Trophoblast cell (in vitro differentiated cells and primary cell): ENCODE measurements at regions not wholly inside any gene's neighbourhood (a gene's known extent, or its start where the extent isn't known, plus 50 kb on each side); places are given as distances from the start of the nearest gene placed in this dataset.

Source experiments
- DNase-seq, 2 donors: peaks; one replicate each; pipeline ENCODE4 v3.0.0-alpha.2; 2016
- H2AFZ ChIP-seq: 2 replicates; pipeline ENCODE4 v1.6.1; 2013; ENCODE audit warnings: low read length, moderate library complexity, mild to moderate bottlenecking; ENCODE audit not compliant: insufficient read depth, poor library complexity
- H2AK5ac ChIP-seq: 2 replicates; pipeline ENCODE4 v1.6.1; 2013; ENCODE audit warnings: mild to moderate bottlenecking, low read length
- H2BK120ac ChIP-seq: 2 replicates; pipeline ENCODE4 v1.6.1; 2013; ENCODE audit warnings: low read length, mild to moderate bottlenecking, moderate library complexity; ENCODE audit not compliant: insufficient read depth, poor library complexity
- H2BK12ac ChIP-seq: 2 replicates; pipeline ENCODE4 v1.6.1; 2013; ENCODE audit warnings: mild to moderate bottlenecking, low read length, moderate library complexity
- H2BK5ac ChIP-seq: 2 replicates; pipeline ENCODE4 v1.6.1; 2013; ENCODE audit warnings: low read length, low read depth, moderate library complexity, mild to moderate bottlenecking; ENCODE audit not compliant: poor library complexity
- H3K14ac ChIP-seq: 2 replicates; pipeline ENCODE4 v1.6.1; 2013; ENCODE audit warnings: mild to moderate bottlenecking, low read length
- H3K18ac ChIP-seq: 2 replicates; pipeline ENCODE4 v1.6.1; 2013; ENCODE audit warnings: mild to moderate bottlenecking, low read length
- H3K23ac ChIP-seq: 2 replicates; pipeline ENCODE4 v1.6.1; 2013; ENCODE audit warnings: low read length
- H3K27ac ChIP-seq: 2 replicates; pipeline ENCODE4 v1.5.1; 2013; ENCODE audit warnings: low read depth, mild to moderate bottlenecking, inconsistent platforms, low read length, moderate library complexity
- H3K27me3 ChIP-seq: 2 replicates; pipeline ENCODE4 v1.6.1; 2013; ENCODE audit warnings: inconsistent platforms, mild to moderate bottlenecking, low read length, moderate library complexity; ENCODE audit not compliant: insufficient read depth
- H3K36me3 ChIP-seq, 2 experiments: 1 replicate in 1 of 2; 2 replicates in 1 of 2; pipeline ENCODE4 v1.6.1; 2013; ENCODE audit warnings: low read length in 2 of 2, mild to moderate bottlenecking in 2 of 2, moderate library complexity in 1 of 2; ENCODE audit not compliant: insufficient read depth in 2 of 2, control insufficient read depth in 1 of 2
- H3K4ac ChIP-seq: 2 replicates; pipeline ENCODE4 v1.6.1; 2013; ENCODE audit warnings: low read depth, mild to moderate bottlenecking, low read length, moderate library complexity
- H3K4me1 ChIP-seq, 2 experiments: 1 replicate in 1 of 2; 2 replicates in 1 of 2; pipeline ENCODE4 v1.6.1; 2013; ENCODE audit warnings: low read length in 2 of 2, mild to moderate bottlenecking in 2 of 2, moderate library complexity in 1 of 2; ENCODE audit not compliant: insufficient read depth in 2 of 2, control insufficient read depth in 1 of 2
- H3K4me2 ChIP-seq: 2 replicates; pipeline ENCODE4 v1.6.1; 2013; ENCODE audit warnings: inconsistent platforms, mild to moderate bottlenecking, low read length, moderate library complexity
- H3K4me3 ChIP-seq: 2 replicates; pipeline ENCODE4 v1.5.1; 2013; ENCODE audit warnings: mild to moderate bottlenecking, low read depth, low read length, inconsistent platforms
- H3K79me1 ChIP-seq: one replicate; pipeline ENCODE4 v1.6.1; 2013; ENCODE audit warnings: low read length
- H3K79me2 ChIP-seq: 2 replicates; pipeline ENCODE4 v1.6.1; 2013; ENCODE audit warnings: low read length, mild to moderate bottlenecking; ENCODE audit not compliant: control insufficient read depth, insufficient read depth, poor library complexity
- H3K9ac ChIP-seq: 2 replicates; pipeline ENCODE4 v1.6.1; 2013; ENCODE audit warnings: mild to moderate bottlenecking, low read length
- H3K9me3 ChIP-seq: 2 replicates; pipeline ENCODE4 v1.6.1; 2013; ENCODE audit warnings: low read depth, mild to moderate bottlenecking, control low read depth, inconsistent platforms, low read length; ENCODE audit not compliant: insufficient read depth
- H4K12ac ChIP-seq: 2 replicates; pipeline ENCODE4 v1.6.1; 2013; ENCODE audit warnings: low read depth, mild to moderate bottlenecking, low read length, moderate library complexity
- H4K8ac ChIP-seq: 2 replicates; pipeline ENCODE4 v1.6.1; 2013; ENCODE audit warnings: low read depth, mild to moderate bottlenecking, low read length, moderate library complexity
- H4K91ac ChIP-seq: one replicate; pipeline ENCODE4 v1.6.1; 2013; ENCODE audit warnings: low read depth, mild to moderate bottlenecking, low read length, moderate library complexity
- WGBS: extraction: QIAGEN DNeasy Blood & Tissue Kit; methylation state at CpG from one replicate; pipeline ENCODE4 v1.1.7; 2013; ENCODE audit warnings: missing lambda C conversion rate; ENCODE audit not compliant: insufficient read length, insufficient coverage; ENCODE audit errors: extremely low coverage; 5-methylcytosine and 5-hydroxymethylcytosine counted together

- Histone ChIP-seq H2BK5ac (no peak overlapping the region), H3K4me1 (no peaks in the 10 kb centered on the region), H4K91ac (no peak overlapping the region), H3K36me3 (no peaks in the 10 kb centered on the region), H3K9me3 (no peaks in the 10 kb centered on the region), H2BK12ac (no peak overlapping the region), H2AK5ac (no peak overlapping the region), H3K4me2 (no peak overlapping the region), H3K14ac (no peak overlapping the region), H3K18ac (no peak overlapping the region), H2BK120ac (no peak overlapping the region), H3K4me3 (no peak overlapping the region), H3K4ac (no peak overlapping the region), H3K23ac (no peak overlapping the region), H3K79me1 (no peaks in the 10 kb centered on the region), H4K12ac (no peak overlapping the region), H3K27me3 (no peaks in the 10 kb centered on the region), H3K9ac (no peak overlapping the region), H3K27ac (no peak overlapping the region), H4K8ac (no peak overlapping the region), H2AFZ (no peak overlapping the region), H3K79me2 (no peaks in the 10 kb centered on the region)
- no peak for DNase-seq
- no CpG with 5 or more reads among the region's 5 CpGs for WGBS
Observed at GRCh38 chr3:153038367-153038766, 123.7 kb upstream of the RAP2B start.

DNA sequence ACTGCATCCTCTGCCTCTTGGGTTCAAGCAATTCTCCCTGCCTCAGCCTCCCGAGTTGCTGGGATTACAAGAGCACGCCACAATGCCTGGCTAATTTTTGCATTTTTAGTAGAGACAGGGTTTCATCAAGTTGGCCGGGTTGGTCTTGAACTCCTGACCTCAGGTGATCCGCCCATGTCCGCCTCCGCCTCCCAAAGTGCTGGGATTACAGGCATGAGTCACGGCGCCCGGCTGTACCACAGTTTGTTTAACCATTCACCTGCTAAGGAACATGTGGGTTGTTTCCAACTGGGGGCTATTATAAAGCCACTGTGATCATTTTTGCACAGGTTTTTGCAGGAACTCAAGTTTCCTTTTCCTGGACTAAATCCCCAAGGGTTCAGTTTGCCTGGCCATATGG is 123.2 kb upstream of the RAP2B start:
- H3K4me1 ChIP-seq: no peaks in the 10 kb centered on the region
- no peak overlapping the region for H3K4me3 ChIP-seq
- no peaks in the 10 kb centered on the region for H3K79me1 ChIP-seq
- no peaks in the 10 kb centered on the region for H3K79me2 ChIP-seq
- no peak overlapping the region for H3K14ac ChIP-seq
- no peak overlapping the region for H2AK5ac ChIP-seq
- H3K9me3 ChIP-seq: no peaks in the 10 kb centered on the region
- no peak overlapping the region for H2AFZ ChIP-seq
- H3K27ac ChIP-seq: no peak overlapping the region
- H3K9ac ChIP-seq: no peak overlapping the region
- DNase-seq: no peak
- H4K8ac ChIP-seq: no peak overlapping the region
- WGBS: no CpG with 5 or more reads among the region's 9 CpGs
- no peak overlapping the region for H3K23ac ChIP-seq
- no peaks in the 10 kb centered on the region for H3K36me3 ChIP-seq
- H3K4ac ChIP-seq: no peak overlapping the region
- H2BK12ac ChIP-seq: no peak overlapping the region
- H3K27me3 ChIP-seq: no peaks in the 10 kb centered on the region
- no peak overlapping the region for H3K4me2 ChIP-seq
- no peak overlapping the region for H3K18ac ChIP-seq
- H4K91ac ChIP-seq: no peak overlapping the region
- no peak overlapping the region for H2BK5ac ChIP-seq
- H2BK120ac ChIP-seq: no peak overlapping the region
- no peak overlapping the region for H4K12ac ChIP-seq

GRCh38 chr3:153041181-153041580 is 120.8 kb upstream of the RAP2B start:
- H3K36me3 ChIP-seq: no peaks in the 10 kb centered on the region
- H3K27me3 ChIP-seq: no peaks in the 10 kb centered on the region
- H3K18ac ChIP-seq: no peak overlapping the region
- no CpG with 5 or more reads among the region's 2 CpGs for WGBS
- no peaks in the 10 kb centered on the region for H3K79me2 ChIP-seq
- H2BK5ac ChIP-seq: no peak overlapping the region
- no peak overlapping the region for H2BK120ac ChIP-seq
- H3K27ac ChIP-seq: no peak overlapping the region
- H3K4ac ChIP-seq: no peak overlapping the region
- H3K4me2 ChIP-seq: no peak overlapping the region
- no peak overlapping the region for H3K23ac ChIP-seq
- no peak overlapping the region for H2AK5ac ChIP-seq
- no peak for DNase-seq
- no peaks in the 10 kb centered on the region for H3K4me1 ChIP-seq
- H3K9ac ChIP-seq: no peak overlapping the region
- no peak overlapping the region for H3K14ac ChIP-seq
- no peak overlapping the region for H2AFZ ChIP-seq
- H4K12ac ChIP-seq: no peak overlapping the region
- H2BK12ac ChIP-seq: no peak overlapping the region
- no peak overlapping the region for H4K8ac ChIP-seq
- no peak overlapping the region for H3K4me3 ChIP-seq
- no peak overlapping the region for H4K91ac ChIP-seq
- H3K9me3 ChIP-seq: no peaks in the 10 kb centered on the region
- H3K79me1 ChIP-seq: no peaks in the 10 kb centered on the region

- no peak overlapping the region for H3K14ac ChIP-seq
- no peak for DNase-seq
- no peak overlapping the region for H3K9ac ChIP-seq
- H3K79me1 ChIP-seq: no peaks in the 10 kb centered on the region
- no peak overlapping the region for H2AK5ac ChIP-seq
- no CpG with 5 or more reads among the region's 1 CpG for WGBS
- H2BK120ac ChIP-seq: no peak overlapping the region
- H3K23ac ChIP-seq: no peak overlapping the region
- no peak overlapping the region for H4K8ac ChIP-seq
- no peak overlapping the region for H2BK12ac ChIP-seq
- H3K4me3 ChIP-seq: no peak overlapping the region
- H3K27ac ChIP-seq: no peak overlapping the region
- H2BK5ac ChIP-seq: no peak overlapping the region
- H2AFZ ChIP-seq: no peak overlapping the region
- no peaks in the 10 kb centered on the region for H3K36me3 ChIP-seq
- H3K4me1 ChIP-seq: no peaks in the 10 kb centered on the region
- H4K12ac ChIP-seq: no peak overlapping the region
- H3K4ac ChIP-seq: no peak overlapping the region
- H3K27me3 ChIP-seq: no peaks in the 10 kb centered on the region
- no peak overlapping the region for H3K18ac ChIP-seq
- H3K4me2 ChIP-seq: no peak overlapping the region
- no peaks in the 10 kb centered on the region for H3K9me3 ChIP-seq
- H4K91ac ChIP-seq: no peak overlapping the region
- H3K79me2 ChIP-seq: no peaks in the 10 kb centered on the region
Observed at GRCh38 chr3:153042088-153042487, 119.9 kb upstream of the RAP2B start.
